H1 (cell line): ENCODE measurements at regions not wholly inside any gene's neighbourhood (a gene's known extent, or its start where the extent isn't known, plus 50 kb on each side); places are given as distances from the start of the nearest gene placed in this dataset.

Experiments
- CTCF ChIA-PET: fragments of 300-600 bp; sonication (Branson Sonifier 250); formaldehyde crosslinking; loops from one replicate; lab custom pipeline; 2021; ENCODE audit not compliant: partially characterized antibody; lab: Charles Lee
- POLR2A ChIA-PET: fragments of 300-600 bp; sonication (Branson Sonifier 250); formaldehyde crosslinking; loops from one replicate; lab custom pipeline; 2021; ENCODE audit warnings: inconsistent platforms; ENCODE audit not compliant: partially characterized antibody; lab: Charles Lee
- DNase-seq, 2 experiments: peaks; one replicate each; pipeline versions ENCODE4 v3.0.0 to v3.0.0-alpha.2; 2010 to 2022; ENCODE audit warnings: low spot score in 2 of 2, low read depth in 1 of 2, mixed read lengths in 1 of 2
- FAIRE-seq: peaks from 2 replicates; lab custom pipeline; 2011; peaks lifted over from hg19 to GRCh38; lab: Jason Lieb, UNC
- H2AFZ ChIP-seq: 2 replicates; pipeline ENCODE4 v1.8.1; 2012; ENCODE audit warnings: low read length, inconsistent platforms
- H2AK5ac ChIP-seq: 2 replicates; pipeline ENCODE4 v1.6.1; 2013; ENCODE audit warnings: low read depth, low read length
- H2BK120ac ChIP-seq: replicated peaks from 2 replicates; pipeline ENCODE3; 2013; ENCODE audit warnings: low read depth, low read length, inconsistent platforms
- H2BK12ac ChIP-seq: 2 replicates; pipeline ENCODE4 v1.6.1; 2013; ENCODE audit warnings: low read depth, low read length
- H2BK15ac ChIP-seq: 2 replicates; pipeline ENCODE4 v1.6.1; 2013; ENCODE audit warnings: low read length
- H2BK20ac ChIP-seq: 2 replicates; pipeline ENCODE4 v1.6.1; 2013; ENCODE audit warnings: low read length
- H2BK5ac ChIP-seq: 2 replicates; pipeline ENCODE4 v1.6.1; 2013; ENCODE audit warnings: low read depth, low read length
- H3K14ac ChIP-seq: 2 replicates; pipeline ENCODE4 v1.6.1; 2013; ENCODE audit warnings: inconsistent platforms; ENCODE audit not compliant: insufficient read length
- H3K18ac ChIP-seq: 2 replicates; pipeline ENCODE4 v1.6.1; 2013; ENCODE audit warnings: low read length; ENCODE audit errors: extremely low read depth
- H3K23ac ChIP-seq: 2 replicates; pipeline ENCODE4 v1.6.1; 2013; ENCODE audit warnings: inconsistent platforms; ENCODE audit not compliant: insufficient read length
- H3K23me2 ChIP-seq: 2 replicates; pipeline ENCODE4 v1.6.1; 2013; ENCODE audit warnings: low read depth, low read length
- H3K27ac ChIP-seq: 2 replicates; pipeline ENCODE4 v1.6.1; 2011; ENCODE audit warnings: low read depth, low read length, inconsistent platforms
- H3K27me3 ChIP-seq, 4 experiments: replicated peaks in 1 of 4; 1 replicate in 1 of 4; 2 replicates in 3 of 4; pipeline versions ENCODE4 v1.6.1 to v1.8.1; 2011 to 2013; ENCODE audit warnings: low read length in 3 of 4, mild to moderate bottlenecking in 3 of 4, inconsistent platforms in 2 of 4, mixed read lengths in 2 of 4, moderate library complexity in 1 of 4; ENCODE audit not compliant: control insufficient read depth in 3 of 4, insufficient read depth in 3 of 4; ENCODE audit errors: extremely low read depth in 1 of 4
- H3K36me3 ChIP-seq, 4 experiments: 2 replicates each; pipeline versions ENCODE4 v1.6.1 to v1.8.1; 2011 to 2013; ENCODE audit warnings: mild to moderate bottlenecking in 4 of 4, low read length in 3 of 4, moderate library complexity in 2 of 4, control low read depth in 1 of 4, inconsistent platforms in 1 of 4; ENCODE audit not compliant: insufficient read depth in 4 of 4, control insufficient read depth in 2 of 4
- H3K4ac ChIP-seq: replicated peaks from 2 replicates; pipeline ENCODE3; 2013; ENCODE audit warnings: low read length, low read depth, mixed read lengths, inconsistent platforms; ENCODE audit not compliant: insufficient read length
- H3K4me1 ChIP-seq, 4 experiments: replicated peaks in 1 of 4; 1 replicate in 1 of 4; 2 replicates in 3 of 4; pipeline versions ENCODE4 v1.6.1 to v1.8.1; 2011 to 2013; ENCODE audit warnings: low read length in 3 of 4, inconsistent platforms in 2 of 4, mixed read lengths in 1 of 4; ENCODE audit not compliant: insufficient read depth in 4 of 4, control insufficient read depth in 3 of 4
- H3K4me2 ChIP-seq, 2 experiments: 2 replicates each; pipeline versions ENCODE4 v1.6.1 to v1.8.1; 2011 to 2013; ENCODE audit warnings: low read depth in 2 of 2, low read length in 2 of 2, control low read depth in 1 of 2, inconsistent platforms in 1 of 2, mild to moderate bottlenecking in 1 of 2; ENCODE audit not compliant: insufficient read depth in 1 of 2
- H3K4me3 ChIP-seq, 4 experiments: fragments of 200-600, 300-600 bp in 1 of 4; sonication (generic), shearing (Covaris generic), sonication (Bioruptor Twin) in 1 of 4; 2 replicates each; pipeline versions ENCODE4 v1.5.1 to v1.8.1; 2011 to 2016; ENCODE audit warnings: low read length in 4 of 4, low read depth in 3 of 4, control low read depth in 2 of 4, inconsistent platforms in 2 of 4, mild to moderate bottlenecking in 2 of 4, mixed read lengths in 1 of 4, moderate library complexity in 1 of 4; ENCODE audit not compliant: insufficient read depth in 2 of 4; ENCODE audit errors: extremely low read depth in 1 of 4
- H3K56ac ChIP-seq: replicated peaks from 2 replicates; pipeline ENCODE3; 2013; ENCODE audit warnings: low read depth, mild to moderate bottlenecking, mixed read lengths, low read length, inconsistent platforms; ENCODE audit not compliant: insufficient read length
- H3K79me1 ChIP-seq: 2 replicates; pipeline ENCODE4 v1.6.1; 2013; ENCODE audit warnings: low read depth, low read length, control low read depth
- H3K79me2 ChIP-seq, 2 experiments: 2 replicates each; pipeline versions ENCODE4 v1.6.1 to v1.8.1; 2012 to 2013; ENCODE audit warnings: low read length in 2 of 2, mild to moderate bottlenecking in 2 of 2, inconsistent platforms in 1 of 2; ENCODE audit not compliant: insufficient read depth in 2 of 2, control insufficient read depth in 1 of 2
- H3K9ac ChIP-seq, 4 experiments: replicated peaks in 1 of 4; 1 replicate in 1 of 4; 2 replicates in 3 of 4; pipeline versions ENCODE4 v1.6.1 to v1.8.1; 2011 to 2013; ENCODE audit warnings: low read depth in 3 of 4, low read length in 3 of 4, control low read depth in 2 of 4, mild to moderate bottlenecking in 2 of 4, moderate library complexity in 2 of 4, inconsistent platforms in 1 of 4; ENCODE audit errors: extremely low read depth in 1 of 4
- H3K9me3 ChIP-seq, 2 experiments: 2 replicates each; pipeline versions ENCODE4 v1.6.1 to v1.8.1; 2012 to 2013; ENCODE audit warnings: mild to moderate bottlenecking in 2 of 2, moderate library complexity in 2 of 2, control low read depth in 1 of 2, inconsistent platforms in 1 of 2, low read depth in 1 of 2, low read length in 1 of 2, mixed read lengths in 1 of 2; ENCODE audit not compliant: insufficient read depth in 2 of 2
- H4K20me1 ChIP-seq, 2 experiments: replicated peaks in 1 of 2; 2 replicates each; pipeline versions ENCODE3 to v1.8.1; 2011 to 2013; ENCODE audit warnings: inconsistent platforms in 2 of 2, low read length in 2 of 2, mild to moderate bottlenecking in 1 of 2; ENCODE audit not compliant: insufficient read depth in 2 of 2, control insufficient read depth in 1 of 2
- H4K5ac ChIP-seq: 2 replicates; pipeline ENCODE4 v1.6.1; 2013; ENCODE audit warnings: low read length, low read depth, mixed read lengths, inconsistent platforms; ENCODE audit not compliant: insufficient read length
- H4K8ac ChIP-seq: 2 replicates; pipeline ENCODE4 v1.8.0; 2013; ENCODE audit warnings: mild to moderate bottlenecking, moderate library complexity, low read length, inconsistent platforms; ENCODE audit not compliant: insufficient read depth; ENCODE audit errors: extremely low read depth
- H4K91ac ChIP-seq: replicated peaks from 2 replicates; pipeline ENCODE3; 2013; ENCODE audit warnings: low read length, mixed read lengths, inconsistent platforms; ENCODE audit not compliant: insufficient read length
- ASH2L ChIP-seq: fragments of 200-600, 300-600 bp; sonication (generic); IDR thresholded peaks from one replicate; pipeline ENCODE4 v1.7.1; 2017; ENCODE audit warnings: low read length
- ATF2 ChIP-seq: IDR thresholded peaks from 2 replicates; pipeline ENCODE4 v1.6.1; 2012; ENCODE audit warnings: low read length, inconsistent platforms
- CHD2 ChIP-seq: IDR thresholded peaks from 2 replicates; pipeline ENCODE4 v1.6.1; 2012; ENCODE audit warnings: low read length, improper control_type of control experiment
- HDAC6 ChIP-seq: IDR thresholded peaks from one replicate; pipeline ENCODE4 v1.7.1; 2012; ENCODE audit warnings: low read depth, mild to moderate bottlenecking, inconsistent platforms, low read length, moderate library complexity
- MAFK ChIP-seq: IDR thresholded peaks from 2 replicates; pipeline ENCODE4 v1.6.1; 2012; ENCODE audit warnings: low read depth, mild to moderate bottlenecking, improper control_type of control experiment, low read length
- RNF2 ChIP-seq: fragments of 200-900, 300-1000 bp; sonication (generic); IDR thresholded peaks from 2 replicates; pipeline ENCODE4 v1.7.1; 2016; ENCODE audit warnings: borderline replicate concordance, low read depth, mild to moderate bottlenecking, antibody characterized with exemption, low read length; ENCODE audit not compliant: poor library complexity, severe bottlenecking; ENCODE audit errors: missing control alignments
- RXRA ChIP-seq: IDR thresholded peaks from 2 replicates; pipeline ENCODE4 v1.6.1; 2011; ENCODE audit warnings: low read depth, mild to moderate bottlenecking, low read length, moderate library complexity; ENCODE audit not compliant: insufficient read depth
- TAF1 ChIP-seq: IDR thresholded peaks from 2 replicates; pipeline ENCODE4 v1.6.1; 2011; ENCODE audit warnings: mild to moderate bottlenecking, low read depth, low read length
- TCF12 ChIP-seq: IDR thresholded peaks from 2 replicates; pipeline ENCODE4 v1.6.1; 2011; ENCODE audit warnings: low read depth, mild to moderate bottlenecking, low read length
- ZNF274 ChIP-seq: IDR thresholded peaks from 2 replicates; pipeline ENCODE4 v1.7.0; 2012; ENCODE audit warnings: low read length, borderline replicate concordance; ENCODE audit errors: extremely low read depth
- WGBS, 2 experiments: shearing (Covaris generic) in 1 of 2; methylation state at CpG; one replicate each; pipeline versions ENCODE4 v1.1.6 to v1.1.7; 2013 to 2015; ENCODE audit warnings: low lambda C conversion rate in 2 of 2, mixed read lengths in 2 of 2, inconsistent platforms in 1 of 2, low coverage in 1 of 2, missing lambda C conversion rate in 1 of 2; ENCODE audit not compliant: insufficient replicate concordance in 2 of 2, insufficient coverage in 1 of 2, insufficient read length in 1 of 2; ENCODE audit errors: extremely low coverage in 1 of 2, missing lambda C conversion rate in 1 of 2; 5-methylcytosine and 5-hydroxymethylcytosine counted together
- TF ChIP-seq, protein P1 (sequence below): IDR thresholded peaks from 2 replicates; pipeline ENCODE4 v1.6.1; 2011; ENCODE audit warnings: low read length, improper control_type of control experiment

DNA sequence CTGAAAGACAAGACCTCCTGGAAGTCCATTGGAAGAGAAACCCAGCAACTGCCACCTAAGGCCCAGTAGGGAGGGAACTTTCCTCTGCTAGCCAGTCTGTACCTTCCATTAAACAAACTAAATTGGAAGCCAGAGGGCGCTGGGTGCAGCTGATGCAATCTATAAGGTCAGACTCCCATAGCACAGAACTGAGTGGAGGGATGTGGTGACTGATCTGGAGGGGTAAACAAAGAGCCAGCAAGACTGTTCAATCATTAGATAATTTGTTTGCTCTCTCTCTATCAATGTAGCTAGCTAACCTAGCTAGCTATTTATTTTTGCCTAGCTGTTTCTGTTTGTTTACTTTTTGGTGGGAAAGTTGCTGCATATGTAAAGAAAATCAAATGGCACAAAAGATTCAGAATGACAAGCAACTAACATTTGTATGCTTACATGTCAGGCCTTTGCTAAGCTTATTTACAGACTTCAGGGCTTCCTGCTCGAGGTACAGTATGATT is 291.8 kb upstream of the DAB2 start:
- Histone ChIP-seq H3K56ac (no peak overlapping the region), H3K9me3 (peaks cover 0 to 4% of the 10 kb centered on the region in 2 experiments; a peak in 1 of 4 replicates), H4K91ac (no peak overlapping the region), H3K79me2 (no peaks in the 10 kb centered on the region), H2AFZ (peak overlapping the region; percentile 98), H3K27me3 (no peaks in the 10 kb centered on the region), H3K79me1 (no peaks in the 10 kb centered on the region), H3K14ac (no peak overlapping the region), H3K4ac (no peak overlapping the region), H2BK120ac (no peak overlapping the region), H4K8ac (no peak overlapping the region), H3K18ac (no peak overlapping the region), H2BK12ac (no peak overlapping the region), H3K23ac (no peak overlapping the region), H2AK5ac (no peak overlapping the region), H3K4me1 (peaks cover 0 to 4% (median 1%) of the 10 kb centered on the region in 4 experiments; a peak in 2 of 7 replicates), H3K23me2 (no peaks in the 10 kb centered on the region), H2BK20ac (no peak overlapping the region), H3K4me3 (no peak overlapping the region), H3K9ac (no peak overlapping the region), H3K36me3 (no peaks in the 10 kb centered on the region), H3K27ac (no peak overlapping the region), H2BK5ac (no peak overlapping the region), H3K4me2 (no peak overlapping the region), H4K5ac (no peak overlapping the region), H4K20me1 (no peaks in the 10 kb centered on the region), H2BK15ac (no peak overlapping the region)
- 46% methylated on average over 2 of the region's 2 CpGs; no CpG with 5 or more reads in 1 of the 2 experiments for WGBS, 2 experiments
- CTCF ChIA-PET: interaction anchor here (0.5 to 3.8 kb wide), 24 partner anchors 8 to 1860 kb away, joined by 3 to 14 read pairs (median 3); no protein-coding TSS in a partner anchor
- DNase-seq (peak; percentile 23 to 51), FAIRE-seq (peak; percentile 76)
- POLR2A ChIA-PET: no interaction called here
- TF ChIP-seq CHD2: no peak
- TF ChIP-seq, protein P1, sequence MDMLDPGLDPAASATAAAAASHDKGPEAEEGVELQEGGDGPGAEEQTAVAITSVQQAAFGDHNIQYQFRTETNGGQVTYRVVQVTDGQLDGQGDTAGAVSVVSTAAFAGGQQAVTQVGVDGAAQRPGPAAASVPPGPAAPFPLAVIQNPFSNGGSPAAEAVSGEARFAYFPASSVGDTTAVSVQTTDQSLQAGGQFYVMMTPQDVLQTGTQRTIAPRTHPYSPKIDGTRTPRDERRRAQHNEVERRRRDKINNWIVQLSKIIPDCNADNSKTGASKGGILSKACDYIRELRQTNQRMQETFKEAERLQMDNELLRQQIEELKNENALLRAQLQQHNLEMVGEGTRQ: no peak
- TF ChIP-seq RXRA: no peak
- no peak for TF ChIP-seq TCF12
- no peak for TF ChIP-seq RNF2
- TF ChIP-seq HDAC6: no peak
- no peak for TF ChIP-seq ASH2L
- TF ChIP-seq ATF2: no peak
- no peak for TF ChIP-seq TAF1
- no peak for TF ChIP-seq ZNF274
- no peak for TF ChIP-seq MAFK
